ENCODE measurements at regions not wholly inside any gene's neighbourhood (a gene's known extent, or its start where the extent isn't known, plus 50 kb on each side); places are given as distances from the start of the nearest gene placed in this dataset.

DNA sequence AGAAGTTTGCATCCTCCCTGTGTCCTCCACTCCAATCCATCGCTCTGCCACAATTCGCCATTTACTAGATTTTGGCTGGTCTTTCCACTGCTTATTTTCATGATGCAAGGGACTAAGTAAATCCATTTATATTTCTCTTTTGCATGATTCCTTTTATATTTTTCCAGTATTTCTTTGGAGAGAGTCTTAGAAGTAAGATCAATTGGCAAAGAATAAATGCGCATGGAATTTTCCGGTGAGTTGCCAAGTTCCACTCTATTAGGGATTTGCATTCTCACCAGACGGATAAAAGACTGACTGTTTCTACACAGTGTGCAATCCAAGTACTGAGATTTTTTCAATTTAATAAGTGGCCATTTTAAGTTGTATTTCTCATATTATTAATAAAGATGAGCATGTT lies 91.7 kb upstream of the PHACTR3 start:
- no peak overlapping the region for H2BK12ac ChIP-seq (ENCODE audit: low read depth, low read length)
- H3K79me1 ChIP-seq (ENCODE audit: low read depth, low read length): no peaks in the 10 kb centered on the region
- H3K56ac ChIP-seq (replicated peaks; ENCODE audit: insufficient read length, low read depth, low read length): no peak overlapping the region
- H3K27me3 ChIP-seq (replicated peaks in 1 of 4; ENCODE audit: control insufficient read depth in 3 of 4, extremely low read depth in 1 of 4, insufficient read depth in 3 of 4, low read length in 3 of 4): peaks cover 0 to 4% (median 0%) of the 10 kb centered on the region in 4 experiments; a peak in 1 of 7 replicates
- H2BK15ac ChIP-seq (ENCODE audit: low read length): no peak overlapping the region
- no peak overlapping the region for H2AFZ ChIP-seq (ENCODE audit: low read length)
- H3K4me3 ChIP-seq (ENCODE audit: extremely low read depth in 1 of 4, insufficient read depth in 2 of 4, low read depth in 3 of 4, low read length in 4 of 4): no peak overlapping the region
- no peak overlapping the region for H2BK20ac ChIP-seq (ENCODE audit: low read length)
- peaks cover 0 to 3% of the 10 kb centered on the region in 2 experiments; a peak in 1 of 4 replicates for H3K9me3 ChIP-seq (ENCODE audit: insufficient read depth in 2 of 2, low read depth in 1 of 2, low read length in 1 of 2)
- no peak overlapping the region for H4K5ac ChIP-seq (ENCODE audit: insufficient read length, low read depth, low read length)
- WGBS, 2 experiments (ENCODE audit: extremely low coverage in 1 of 2, insufficient coverage in 1 of 2, insufficient read length in 1 of 2, insufficient replicate concordance in 2 of 2, low coverage in 1 of 2, low lambda C conversion rate in 2 of 2, missing lambda C conversion rate in 1 of 2): 90% methylated on average over 5 of the region's 5 CpGs; no CpG with 5 or more reads in 1 of the 2 experiments
- ChIA-PET CTCF (ENCODE audit: partially characterized antibody) (no interaction called here), POLR2A (ENCODE audit: partially characterized antibody) (no interaction called here)
- no peaks in the 10 kb centered on the region for H3K23me2 ChIP-seq (ENCODE audit: low read depth, low read length)
- no peak overlapping the region for H4K8ac ChIP-seq (ENCODE audit: extremely low read depth, insufficient read depth, low read length)
- H3K4ac ChIP-seq (replicated peaks; ENCODE audit: insufficient read length, low read depth, low read length): no peak overlapping the region
- H4K20me1 ChIP-seq (replicated peaks in 1 of 2; ENCODE audit: control insufficient read depth in 1 of 2, insufficient read depth in 2 of 2, low read length in 2 of 2): peaks cover 0 to 3% of the 10 kb centered on the region in 2 experiments
- no peak overlapping the region for H2AK5ac ChIP-seq (ENCODE audit: low read depth, low read length)
- H3K4me2 ChIP-seq (ENCODE audit: insufficient read depth in 1 of 2, low read depth in 2 of 2, low read length in 2 of 2): no peak overlapping the region
- FAIRE-seq (no peak), DNase-seq (ENCODE audit: low read depth in 1 of 2, low spot score in 2 of 2) (no peak)
- no peak overlapping the region for H3K9ac ChIP-seq (replicated peaks in 1 of 4; ENCODE audit: extremely low read depth in 1 of 4, low read depth in 3 of 4, low read length in 3 of 4)
- no peak overlapping the region for H3K27ac ChIP-seq (ENCODE audit: low read depth, low read length)
- no peaks in the 10 kb centered on the region for H3K79me2 ChIP-seq (ENCODE audit: control insufficient read depth in 1 of 2, insufficient read depth in 2 of 2, low read length in 2 of 2)
- H3K23ac ChIP-seq (ENCODE audit: insufficient read length): no peak overlapping the region
- H3K36me3 ChIP-seq (ENCODE audit: control insufficient read depth in 2 of 4, insufficient read depth in 4 of 4, low read length in 3 of 4): no peaks in the 10 kb centered on the region
- no peak overlapping the region for H3K14ac ChIP-seq (ENCODE audit: insufficient read length)
- H4K91ac ChIP-seq (replicated peaks; ENCODE audit: insufficient read length, low read length): no peak overlapping the region
- H3K18ac ChIP-seq (ENCODE audit: extremely low read depth, low read length): no peak overlapping the region
- H2BK120ac ChIP-seq (replicated peaks; ENCODE audit: low read depth, low read length): no peak overlapping the region
- no peaks in the 10 kb centered on the region; a peak in 1 of 7 replicates for H3K4me1 ChIP-seq (replicated peaks in 1 of 4; ENCODE audit: control insufficient read depth in 3 of 4, insufficient read depth in 4 of 4, low read length in 3 of 4)
- no peak overlapping the region for H2BK5ac ChIP-seq (ENCODE audit: low read depth, low read length)
- TF ChIP-seq POU5F1 (IDR thresholded peaks at IDR 0.05; ENCODE audit: low read depth, low read length): no peak
- TF ChIP-seq HDAC6 (IDR thresholded peaks at IDR 0.05; ENCODE audit: low read depth, low read length): no peak
- TF ChIP-seq, protein P1, sequence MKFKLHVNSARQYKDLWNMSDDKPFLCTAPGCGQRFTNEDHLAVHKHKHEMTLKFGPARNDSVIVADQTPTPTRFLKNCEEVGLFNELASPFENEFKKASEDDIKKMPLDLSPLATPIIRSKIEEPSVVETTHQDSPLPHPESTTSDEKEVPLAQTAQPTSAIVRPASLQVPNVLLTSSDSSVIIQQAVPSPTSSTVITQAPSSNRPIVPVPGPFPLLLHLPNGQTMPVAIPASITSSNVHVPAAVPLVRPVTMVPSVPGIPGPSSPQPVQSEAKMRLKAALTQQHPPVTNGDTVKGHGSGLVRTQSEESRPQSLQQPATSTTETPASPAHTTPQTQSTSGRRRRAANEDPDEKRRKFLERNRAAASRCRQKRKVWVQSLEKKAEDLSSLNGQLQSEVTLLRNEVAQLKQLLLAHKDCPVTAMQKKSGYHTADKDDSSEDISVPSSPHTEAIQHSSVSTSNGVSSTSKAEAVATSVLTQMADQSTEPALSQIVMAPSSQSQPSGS (IDR thresholded peaks at IDR 0.05; ENCODE audit: low read length): no peak
- no peak for TF ChIP-seq ZNF274 (IDR thresholded peaks at IDR 0.05; ENCODE audit: borderline replicate concordance, extremely low read depth, low read length)
- TF ChIP-seq, protein P2, sequence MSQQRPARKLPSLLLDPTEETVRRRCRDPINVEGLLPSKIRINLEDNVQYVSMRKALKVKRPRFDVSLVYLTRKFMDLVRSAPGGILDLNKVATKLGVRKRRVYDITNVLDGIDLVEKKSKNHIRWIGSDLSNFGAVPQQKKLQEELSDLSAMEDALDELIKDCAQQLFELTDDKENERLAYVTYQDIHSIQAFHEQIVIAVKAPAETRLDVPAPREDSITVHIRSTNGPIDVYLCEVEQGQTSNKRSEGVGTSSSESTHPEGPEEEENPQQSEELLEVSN (IDR thresholded peaks at IDR 0.05): no peak
- TF ChIP-seq SIN3A (conservative IDR thresholded peaks at IDR 0.05 in 1 of 2, IDR thresholded peaks at IDR 0.05 in 1 of 2; ENCODE audit: low read depth in 1 of 2, low read length in 2 of 2): no peak
- no peak for TF ChIP-seq SIRT6 (IDR thresholded peaks at IDR 0.05; ENCODE audit: low read length)
- no peak for TF ChIP-seq SP4 (IDR thresholded peaks at IDR 0.05; ENCODE audit: low read length)
- TF ChIP-seq SAP30 (IDR thresholded peaks at IDR 0.05; ENCODE audit: insufficient read depth, insufficient replicate concordance, low read length): no peak
- TF ChIP-seq NANOG (IDR thresholded peaks at IDR 0.05; ENCODE audit: insufficient read depth, low read depth, low read length, poor library complexity, severe bottlenecking): no peak
- no peak for TF ChIP-seq EZH2 (IDR thresholded peaks at IDR 0.05; ENCODE audit: low read depth, low read length, severe bottlenecking)
- TF ChIP-seq KDM5A (IDR thresholded peaks at IDR 0.05; ENCODE audit: low read length): no peak
